Astrocyte (in vitro differentiated cells and primary cell): ENCODE measurements at regions not wholly inside any gene's neighbourhood (a gene's known extent, or its start where the extent isn't known, plus 50 kb on each side); places are given as distances from the start of the nearest gene placed in this dataset.
"Not testable (repeated sequence)": the region's sequence is repeated elsewhere in the genome, so short reads cannot be mapped to it uniquely, and the experiment has no call there.

Source experiments
- CTCF ChIP-seq: IDR thresholded peaks from 2 replicates; pipeline ENCODE4 v1.5.1; 2011; ENCODE audit warnings: low read depth, mild to moderate bottlenecking, inconsistent platforms, low read length, moderate library complexity; ENCODE audit not compliant: insufficient read depth
- EZH2 ChIP-seq: IDR thresholded peaks from 2 replicates; pipeline ENCODE4 v1.6.1; 2012; ENCODE audit warnings: mild to moderate bottlenecking, low read length, inconsistent platforms; ENCODE audit not compliant: insufficient read depth

DNA sequence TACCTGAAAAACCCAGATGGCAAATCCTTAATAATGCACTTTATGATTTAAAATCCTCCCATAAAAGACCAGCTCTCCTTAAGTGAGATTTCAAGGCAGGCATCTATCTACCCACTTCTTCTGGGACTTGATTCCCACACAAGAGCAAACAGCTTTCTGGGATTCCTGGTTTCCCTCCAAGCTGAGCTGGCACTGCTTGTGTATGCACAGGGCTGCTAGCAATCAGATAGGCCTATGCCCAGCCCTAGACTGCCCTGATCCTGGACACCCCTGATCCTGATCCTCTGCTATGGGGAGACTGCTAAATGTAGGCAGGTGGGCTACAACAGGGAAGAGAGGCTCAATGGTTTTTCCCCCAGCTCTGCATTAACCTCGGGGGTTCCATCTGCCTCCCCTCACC is 880.7 kb downstream of the TUBA3C start:
- not testable (repeated sequence) for TF ChIP-seq CTCF, EZH2
